ENCODE measurements at regions not wholly inside any gene's neighbourhood (a gene's known extent, or its start where the extent isn't known, plus 50 kb on each side); places are given as distances from the start of the nearest gene placed in this dataset.
"Not testable (repeated sequence)": the region's sequence is repeated elsewhere in the genome, so short reads cannot be mapped to it uniquely, and the experiment has no call there.

DNA sequence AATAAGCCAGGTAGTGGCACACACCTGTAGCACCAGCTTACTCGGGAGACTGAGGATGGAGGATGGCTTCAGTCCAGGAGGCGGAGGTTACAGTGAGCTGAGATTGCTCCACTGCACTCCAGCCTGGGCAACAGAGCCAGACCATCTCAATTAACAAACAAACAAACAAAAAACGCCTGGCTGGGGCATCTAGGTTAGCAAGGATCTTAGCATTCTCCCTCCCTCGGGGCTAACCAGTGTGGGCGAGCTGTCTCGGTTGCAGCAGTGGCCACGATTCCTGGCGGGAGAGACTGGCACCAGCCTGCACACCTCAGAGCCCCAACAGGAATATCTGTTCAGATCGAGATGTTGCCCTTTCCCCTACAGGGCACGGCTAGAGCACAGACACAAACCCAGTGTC lies 91.3 kb upstream of the KCTD7 start:
- Histone ChIP-seq H3K9me3 (replicated peaks; ENCODE audit: control insufficient read depth, low read depth, low read length) (no peaks in the 10 kb centered on the region), H3K36me3 (ENCODE audit: control insufficient read depth, insufficient read depth, low read length) (peaks cover 8% of the 10 kb centered on the region), H3K27ac (ENCODE audit: low read length) (no peak overlapping the region), H3K4me3 (ENCODE audit: low read length) (no peak overlapping the region), H3K27me3 (ENCODE audit: control insufficient read depth, insufficient read depth, low read length) (no peaks in the 10 kb centered on the region), H3K4me1 (ENCODE audit: control insufficient read depth, insufficient read depth, low read length) (no peaks in the 10 kb centered on the region)
- DNase-seq: no peak
- WGBS (ENCODE audit: insufficient coverage): 81% methylated on average over 9 of the region's 10 CpGs

GRCh38 chr7:66537876-66538275 lies 90.8 kb upstream of the KCTD7 start:
- H3K27ac ChIP-seq (ENCODE audit: low read length): no peak overlapping the region
- peaks cover 9% of the 10 kb centered on the region for H3K36me3 ChIP-seq (ENCODE audit: control insufficient read depth, insufficient read depth, low read length)
- H3K27me3 ChIP-seq (ENCODE audit: control insufficient read depth, insufficient read depth, low read length): no peaks in the 10 kb centered on the region
- 89% methylated on average over 1 of the region's 1 CpG for WGBS (ENCODE audit: insufficient coverage)
- no peaks in the 10 kb centered on the region for H3K4me1 ChIP-seq (ENCODE audit: control insufficient read depth, insufficient read depth, low read length)
- H3K4me3 ChIP-seq (ENCODE audit: low read length): no peak overlapping the region
- no peaks in the 10 kb centered on the region for H3K9me3 ChIP-seq (replicated peaks; ENCODE audit: control insufficient read depth, low read depth, low read length)
- DNase-seq: no peak

DNA sequence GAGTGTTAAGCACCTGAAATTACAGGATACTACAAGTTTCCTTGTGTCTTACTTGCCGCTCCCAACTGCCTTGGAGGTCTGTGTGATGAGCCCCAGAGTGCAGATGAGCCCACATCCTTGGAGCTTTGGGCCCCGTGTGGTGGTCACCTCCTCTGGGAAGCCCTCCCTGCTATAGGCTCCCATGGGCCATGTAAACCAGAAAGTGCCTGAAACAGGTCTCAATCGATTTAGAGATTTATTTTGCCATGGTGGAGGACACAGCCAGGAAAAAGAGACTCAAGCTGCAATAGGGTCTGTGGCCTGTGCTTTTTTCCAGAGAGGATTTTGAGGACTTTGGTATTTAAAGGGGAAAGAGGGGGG lies 89.4 kb upstream of the KCTD7 start:
- no peak overlapping the region for H3K27ac ChIP-seq (ENCODE audit: low read length)
- H3K9me3 ChIP-seq (replicated peaks; ENCODE audit: control insufficient read depth, low read depth, low read length): no peaks in the 10 kb centered on the region
- no peak overlapping the region for H3K4me3 ChIP-seq (ENCODE audit: low read length)
- peaks cover 15% of the 10 kb centered on the region for H3K36me3 ChIP-seq (ENCODE audit: control insufficient read depth, insufficient read depth, low read length)
- WGBS (ENCODE audit: insufficient coverage): 85% methylated on average over 2 of the region's 3 CpGs
- no peaks in the 10 kb centered on the region for H3K27me3 ChIP-seq (ENCODE audit: control insufficient read depth, insufficient read depth, low read length)
- no peaks in the 10 kb centered on the region for H3K4me1 ChIP-seq (ENCODE audit: control insufficient read depth, insufficient read depth, low read length)
- no peak for DNase-seq

GRCh38 chr7:66539902-66540375 lies 88.7 kb upstream of the KCTD7 start:
- Histone ChIP-seq H3K27me3 (ENCODE audit: control insufficient read depth, insufficient read depth, low read length) (no peaks in the 10 kb centered on the region), H3K36me3 (ENCODE audit: control insufficient read depth, insufficient read depth, low read length) (peaks cover 22% of the 10 kb centered on the region), H3K27ac (ENCODE audit: low read length) (no peak overlapping the region), H3K4me3 (ENCODE audit: low read length) (no peak overlapping the region), H3K4me1 (ENCODE audit: control insufficient read depth, insufficient read depth, low read length) (no peaks in the 10 kb centered on the region), H3K9me3 (replicated peaks; ENCODE audit: control insufficient read depth, low read depth, low read length) (no peaks in the 10 kb centered on the region)
- 90% methylated on average over 6 of the region's 8 CpGs for WGBS (ENCODE audit: insufficient coverage)
- DNase-seq: no peak

- H3K9me3 ChIP-seq (replicated peaks; ENCODE audit: control insufficient read depth, low read depth, low read length): no peaks in the 10 kb centered on the region
- no peak for DNase-seq
- no peaks in the 10 kb centered on the region for H3K27me3 ChIP-seq (ENCODE audit: control insufficient read depth, insufficient read depth, low read length)
- H3K4me1 ChIP-seq (ENCODE audit: control insufficient read depth, insufficient read depth, low read length): no peaks in the 10 kb centered on the region
- no peak overlapping the region for H3K27ac ChIP-seq (ENCODE audit: low read length)
- H3K36me3 ChIP-seq (ENCODE audit: control insufficient read depth, insufficient read depth, low read length): peaks cover 31% of the 10 kb centered on the region
- H3K4me3 ChIP-seq (ENCODE audit: low read length): no peak overlapping the region
- 95% methylated on average over 3 of the region's 5 CpGs for WGBS (ENCODE audit: insufficient coverage)
Observed at GRCh38 chr7:66542049-66542448, 86.6 kb upstream of the KCTD7 start.

GRCh38 chr7:66542528-66543269 lies 86.0 kb upstream of the KCTD7 start:
- WGBS (ENCODE audit: insufficient coverage): 81% methylated on average over 8 of the region's 14 CpGs
- DNase-seq: no peak

GRCh38 chr7:66549466-66549865 lies 79.2 kb upstream of the KCTD7 start:
- peaks cover 65% of the 10 kb centered on the region for H3K36me3 ChIP-seq (ENCODE audit: control insufficient read depth, insufficient read depth, low read length)

More at GRCh38 chr7:66542528-66543269, 86.0 kb upstream of the KCTD7 start:
- no peak overlapping the region for H3K4me3 ChIP-seq (ENCODE audit: low read length)
- H3K9me3 ChIP-seq (replicated peaks; ENCODE audit: control insufficient read depth, low read depth, low read length): no peaks in the 10 kb centered on the region
- H3K27me3 ChIP-seq (ENCODE audit: control insufficient read depth, insufficient read depth, low read length): no peaks in the 10 kb centered on the region
- H3K36me3 ChIP-seq (ENCODE audit: control insufficient read depth, insufficient read depth, low read length): peaks cover 34% of the 10 kb centered on the region
- no peak overlapping the region for H3K27ac ChIP-seq (ENCODE audit: low read length)
- no peaks in the 10 kb centered on the region for H3K4me1 ChIP-seq (ENCODE audit: control insufficient read depth, insufficient read depth, low read length)

GRCh38 chr7:66553001-66553400 lies 75.7 kb upstream of the KCTD7 start:
- no peak for DNase-seq
- H3K36me3 ChIP-seq (ENCODE audit: control insufficient read depth, insufficient read depth, low read length): peaks cover 59% of the 10 kb centered on the region
- WGBS (ENCODE audit: insufficient coverage): 96% methylated on average over 6 of the region's 9 CpGs
- no peaks in the 10 kb centered on the region for H3K27me3 ChIP-seq (ENCODE audit: control insufficient read depth, insufficient read depth, low read length)
- H3K27ac ChIP-seq (ENCODE audit: low read length): no peak overlapping the region
- no peak overlapping the region for H3K4me3 ChIP-seq (ENCODE audit: low read length)
- no peaks in the 10 kb centered on the region for H3K9me3 ChIP-seq (replicated peaks; ENCODE audit: control insufficient read depth, low read depth, low read length)
- H3K4me1 ChIP-seq (ENCODE audit: control insufficient read depth, insufficient read depth, low read length): peaks cover 3% of the 10 kb centered on the region

More at GRCh38 chr7:66549466-66549865, 79.2 kb upstream of the KCTD7 start:
- DNase-seq: no peak
- Histone ChIP-seq H3K4me3 (ENCODE audit: low read length) (no peak overlapping the region), H3K27me3 (ENCODE audit: control insufficient read depth, insufficient read depth, low read length) (no peaks in the 10 kb centered on the region), H3K9me3 (replicated peaks; ENCODE audit: control insufficient read depth, low read depth, low read length) (no peaks in the 10 kb centered on the region), H3K4me1 (ENCODE audit: control insufficient read depth, insufficient read depth, low read length) (no peaks in the 10 kb centered on the region), H3K27ac (ENCODE audit: low read length) (no peak overlapping the region)
- WGBS (ENCODE audit: insufficient coverage): 96% methylated on average over 5 of the region's 6 CpGs

GRCh38 chr7:66553675-66554074 lies 75.0 kb upstream of the KCTD7 start:
- not testable (repeated sequence) for H3K4me3 ChIP-seq (ENCODE audit: low read length); H3K27me3 ChIP-seq (ENCODE audit: control insufficient read depth, insufficient read depth, low read length); H3K27ac ChIP-seq (ENCODE audit: low read length); DNase-seq; H3K9me3 ChIP-seq (replicated peaks; ENCODE audit: control insufficient read depth, low read depth, low read length); H3K4me1 ChIP-seq (ENCODE audit: control insufficient read depth, insufficient read depth, low read length)
- no CpG with 5 or more reads among the region's 2 CpGs for WGBS (ENCODE audit: insufficient coverage)
- peaks cover 56% of the 10 kb centered on the region for H3K36me3 ChIP-seq (ENCODE audit: control insufficient read depth, insufficient read depth, low read length)

DNA sequence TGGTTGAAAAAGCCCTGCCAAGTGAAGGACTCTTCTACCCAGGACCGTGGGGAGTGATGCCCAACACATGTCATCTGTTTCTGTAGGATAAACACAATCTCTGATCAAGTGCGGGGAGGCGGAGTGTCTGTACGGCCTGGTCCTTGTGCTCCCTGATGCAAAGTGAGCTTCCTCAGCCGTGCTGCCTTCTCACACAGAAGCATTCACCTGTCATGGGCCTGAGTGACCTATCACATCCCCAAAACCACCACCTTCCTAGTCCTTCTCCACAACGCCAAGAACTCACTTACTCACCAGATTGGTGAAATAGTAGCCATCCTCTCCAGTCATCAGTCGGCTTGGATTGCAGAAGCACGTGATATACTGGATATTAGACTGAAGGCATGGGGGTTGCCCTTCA lies 74.4 kb upstream of the KCTD7 start:
- H3K4me3 ChIP-seq (ENCODE audit: low read length); H3K27me3 ChIP-seq (ENCODE audit: control insufficient read depth, insufficient read depth, low read length); H3K4me1 ChIP-seq (ENCODE audit: control insufficient read depth, insufficient read depth, low read length); H3K9me3 ChIP-seq (replicated peaks; ENCODE audit: control insufficient read depth, low read depth, low read length); H3K27ac ChIP-seq (ENCODE audit: low read length); DNase-seq: not testable (repeated sequence)
- H3K36me3 ChIP-seq (ENCODE audit: control insufficient read depth, insufficient read depth, low read length): peaks cover 61% of the 10 kb centered on the region
- WGBS (ENCODE audit: insufficient coverage): 100% methylated on average over 3 of the region's 8 CpGs

Data from muscle of leg (tissue), 3 donors.